Progenitor cell of endocrine pancreas (in vitro differentiated cells): ENCODE measurements at regions not wholly inside any gene's neighbourhood (a gene's known extent, or its start where the extent isn't known, plus 50 kb on each side); places are given as distances from the start of the nearest gene placed in this dataset.

ENCODE experiments used
- DNase-seq: peaks from one replicate; pipeline ENCODE4 v3.0.0; 2021; ENCODE audit warnings: low spot score; ENCODE audit not compliant: unreplicated experiment
- H3K27ac Mint-ChIP-seq: 2 replicates; pipeline ENCODE4 v1.8.0; 2021; ENCODE audit warnings: mild to moderate bottlenecking, moderate library complexity, mixed read lengths
- H3K27me3 Mint-ChIP-seq: 2 replicates; pipeline ENCODE4 v1.8.0; 2021; ENCODE audit warnings: mixed read lengths
- H3K36me3 Mint-ChIP-seq: 2 replicates; pipeline ENCODE4 v1.8.0; 2022; ENCODE audit warnings: mixed read lengths; ENCODE audit not compliant: insufficient read depth
- H3K4me1 Mint-ChIP-seq: 2 replicates; pipeline ENCODE4 v1.8.0; 2021; ENCODE audit warnings: low read depth, mixed read lengths
- H3K4me3 Mint-ChIP-seq: 2 replicates; pipeline ENCODE4 v1.8.0; 2021; ENCODE audit warnings: low read depth, mild to moderate bottlenecking, moderate library complexity, mixed read lengths
- H3K9me3 Mint-ChIP-seq: 2 replicates; pipeline ENCODE4 v1.8.0; 2021; ENCODE audit warnings: low read depth, mixed read lengths
- CTCF ChIP-seq: fragments of 200-600 bp; sonication (generic); IDR thresholded peaks from one replicate; pipeline ENCODE4 v1.5.0; 2021; ENCODE audit warnings: antibody characterized with exemption, mild to moderate bottlenecking; ENCODE audit not compliant: unreplicated experiment

DNA sequence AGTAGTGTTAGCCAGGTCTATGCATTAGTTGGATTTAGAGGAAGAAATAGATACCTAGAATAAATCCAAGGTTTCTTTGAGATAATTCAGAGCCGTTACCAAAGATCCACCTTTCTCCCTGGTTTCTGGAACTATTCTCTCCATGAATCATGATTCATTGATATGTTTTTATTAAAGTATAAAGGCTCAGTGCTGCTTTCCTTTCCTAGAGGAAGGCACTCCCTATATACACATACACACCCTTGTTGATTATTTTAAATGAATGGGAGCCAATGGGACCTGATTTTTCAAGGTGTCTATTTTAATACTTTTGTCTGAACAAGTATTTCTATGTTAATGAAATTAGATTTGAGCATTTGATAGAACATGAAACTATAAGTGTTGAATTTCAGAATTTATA lies 146.8 kb upstream of the SPRY1 start:
- Mint-ChIP-seq H3K27ac (no peak overlapping the region), H3K9me3 (no peaks in the 10 kb centered on the region), H3K36me3 (no peaks in the 10 kb centered on the region), H3K4me1 (peaks cover 5% of the 10 kb centered on the region), H3K4me3 (no peak overlapping the region), H3K27me3 (no peaks in the 10 kb centered on the region)
- no peak for TF ChIP-seq CTCF
- no peak for DNase-seq

DNA sequence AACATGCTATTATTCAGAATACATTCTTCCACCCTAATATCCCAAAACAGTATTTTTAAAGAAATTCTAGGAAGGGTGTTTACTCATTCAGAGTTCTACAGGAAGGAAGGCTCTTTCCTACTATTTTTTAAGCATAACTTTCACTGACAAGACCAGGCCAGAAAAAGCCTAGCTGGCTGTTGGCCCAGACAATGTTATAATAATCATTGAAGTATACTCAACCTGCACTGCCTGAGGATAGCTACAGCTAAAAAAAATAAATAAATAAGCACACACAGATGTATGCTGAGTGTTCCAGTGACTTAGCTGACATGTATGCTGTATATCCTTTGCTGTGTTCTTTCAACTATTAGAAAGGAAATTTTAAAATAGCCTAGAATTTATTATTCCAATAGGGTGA lies 145.8 kb upstream of the SPRY1 start:
- Mint-ChIP-seq H3K4me1 (peaks cover 4% of the 10 kb centered on the region), H3K9me3 (no peaks in the 10 kb centered on the region), H3K27me3 (no peaks in the 10 kb centered on the region), H3K27ac (no peak overlapping the region), H3K36me3 (no peaks in the 10 kb centered on the region), H3K4me3 (no peak overlapping the region)
- TF ChIP-seq CTCF = no peak
- DNase-seq = no peak

- DNase-seq = no peak
- Mint-ChIP-seq H3K27me3 (no peaks in the 10 kb centered on the region), H3K4me3 (no peak overlapping the region), H3K4me1 (peaks cover 6% of the 10 kb centered on the region), H3K9me3 (no peaks in the 10 kb centered on the region), H3K27ac (peak overlapping the region; percentile 81), H3K36me3 (peaks cover 2% of the 10 kb centered on the region)
- TF ChIP-seq CTCF = no peak
These were observed 140.6 kb upstream of the SPRY1 start for GRCh38 chr4:123255971-123256370.

DNA sequence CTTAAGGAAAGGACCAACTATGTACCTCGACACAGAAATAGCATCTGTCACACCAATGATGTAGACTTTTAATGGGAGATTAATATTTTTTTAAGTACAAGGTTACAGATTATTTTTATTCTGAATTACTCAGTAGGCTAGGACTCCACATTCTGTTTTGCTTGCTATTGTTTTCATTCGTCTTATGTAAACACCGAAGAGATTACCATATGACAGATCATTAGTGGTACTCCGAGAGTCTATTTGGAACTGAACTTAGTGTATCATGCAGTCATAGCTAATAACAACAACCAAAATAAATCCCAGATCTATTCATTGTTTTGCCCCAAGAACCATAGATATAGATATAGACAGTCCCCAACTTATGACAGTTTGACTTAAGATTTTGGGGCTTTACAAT lies 139.7 kb upstream of the SPRY1 start:
- Mint-ChIP-seq H3K4me1 (peaks cover 6% of the 10 kb centered on the region), H3K36me3 (peaks cover 2% of the 10 kb centered on the region), H3K27ac (no peak overlapping the region), H3K9me3 (no peaks in the 10 kb centered on the region), H3K4me3 (no peak overlapping the region), H3K27me3 (no peaks in the 10 kb centered on the region)
- DNase-seq = no peak
- no peak for TF ChIP-seq CTCF

- TF ChIP-seq CTCF = no peak
- H3K9me3 Mint-ChIP-seq = no peaks in the 10 kb centered on the region
- H3K36me3 Mint-ChIP-seq = peaks cover 2% of the 10 kb centered on the region
- no peak overlapping the region for H3K4me3 Mint-ChIP-seq
- H3K4me1 Mint-ChIP-seq = peaks cover 6% of the 10 kb centered on the region
- no peaks in the 10 kb centered on the region for H3K27me3 Mint-ChIP-seq
- no peak for DNase-seq
- H3K27ac Mint-ChIP-seq = no peak overlapping the region
These were observed 139.0 kb upstream of the SPRY1 start for GRCh38 chr4:123257591-123257990.
